HK-2 (cell line): ENCODE measurements at regions not wholly inside any gene's neighbourhood (a gene's known extent, or its start where the extent isn't known, plus 50 kb on each side); places are given as distances from the start of the nearest gene placed in this dataset.
A peak's percentile ranks its signal among the peaks of the same experiment; 100 is the strongest.
"Not testable (repeated sequence)": the region's sequence is repeated elsewhere in the genome, so short reads cannot be mapped to it uniquely, and the experiment has no call there.

Source experiments
- DNase-seq: peaks from one replicate; pipeline ENCODE4 v3.0.0-alpha.2; 2018; ENCODE audit not compliant: unreplicated experiment

- no peak for DNase-seq
These were observed 51.3 kb upstream of the SUB1 start for GRCh38 chr5:32534041-32534440.

GRCh38 chr5:32531885-32532520 lies 53.4 kb upstream of the SUB1 start:
- peak; percentile 20 for DNase-seq

- not testable (repeated sequence) for DNase-seq
These were observed 58.0 kb upstream of the SUB1 start for GRCh38 chr5:32527321-32527720.

DNA sequence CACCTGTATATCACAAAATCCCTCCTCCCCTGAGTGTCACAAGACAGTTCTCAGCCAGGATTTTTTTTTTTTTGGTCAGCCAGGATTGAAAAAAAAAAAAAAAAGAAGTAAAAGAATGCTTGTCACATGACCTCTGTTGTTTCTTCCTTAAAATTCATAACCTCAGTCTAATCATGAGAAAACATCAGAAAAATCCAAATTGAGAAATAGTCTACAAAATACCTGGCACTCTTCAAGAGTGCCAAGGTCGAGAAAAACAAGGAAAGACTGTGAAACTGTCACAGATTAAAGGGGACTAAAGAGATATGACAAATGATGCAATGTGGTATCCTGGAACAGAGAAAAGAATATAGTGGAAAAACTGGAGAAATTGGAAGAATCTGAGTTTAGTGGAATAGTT lies 58.5 kb upstream of the SUB1 start:
- no peak for DNase-seq

- DNase-seq, result no peak
These were observed 61.7 kb upstream of the SUB1 start for GRCh38 chr5:32523625-32524024.

GRCh38 chr5:32522429-32523143 lies 62.8 kb upstream of the SUB1 start:
- peak; percentile 4 for DNase-seq

GRCh38 chr5:32521481-32521880 lies 63.9 kb upstream of the SUB1 start:
- DNase-seq, result no peak

DNA sequence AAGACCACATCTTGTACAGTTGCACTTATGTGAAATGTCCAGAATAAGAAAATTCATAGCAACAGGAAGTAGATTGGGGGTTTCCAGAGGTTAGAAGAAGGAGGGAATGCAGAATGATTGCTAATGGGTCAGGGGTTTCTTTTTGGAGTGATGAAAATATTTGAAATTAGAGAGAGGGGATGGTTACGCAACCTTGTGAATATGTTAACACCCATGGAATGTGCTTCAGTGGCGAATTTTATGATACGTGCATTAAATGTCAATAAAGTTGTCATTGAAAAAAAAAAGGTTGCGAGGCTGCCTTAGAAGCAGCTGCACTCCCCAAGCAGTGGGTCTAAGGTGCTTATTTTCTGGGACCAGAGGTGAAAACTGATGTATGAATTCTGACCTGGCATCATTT lies 64.4 kb upstream of the SUB1 start:
- no peak for DNase-seq

DNA sequence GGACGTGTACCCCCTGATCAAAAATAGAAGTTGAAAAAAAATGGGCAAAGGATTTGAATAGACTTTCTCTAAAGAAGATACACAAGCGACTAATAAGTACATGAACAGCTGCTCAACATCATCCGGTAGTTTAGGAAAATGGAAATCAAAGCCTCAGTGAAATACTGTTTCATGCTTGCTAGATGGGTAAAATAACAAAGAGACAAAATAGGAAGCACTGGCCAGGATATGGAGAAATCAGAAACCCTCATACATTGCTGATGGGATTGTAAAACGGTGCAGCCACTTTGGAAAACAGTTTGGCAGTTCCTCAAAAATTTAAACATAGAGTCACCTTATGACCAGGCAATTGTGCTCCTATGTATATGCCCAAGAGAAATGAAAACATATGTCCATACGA lies 65.0 kb upstream of the SUB1 start:
- no peak for DNase-seq

DNA sequence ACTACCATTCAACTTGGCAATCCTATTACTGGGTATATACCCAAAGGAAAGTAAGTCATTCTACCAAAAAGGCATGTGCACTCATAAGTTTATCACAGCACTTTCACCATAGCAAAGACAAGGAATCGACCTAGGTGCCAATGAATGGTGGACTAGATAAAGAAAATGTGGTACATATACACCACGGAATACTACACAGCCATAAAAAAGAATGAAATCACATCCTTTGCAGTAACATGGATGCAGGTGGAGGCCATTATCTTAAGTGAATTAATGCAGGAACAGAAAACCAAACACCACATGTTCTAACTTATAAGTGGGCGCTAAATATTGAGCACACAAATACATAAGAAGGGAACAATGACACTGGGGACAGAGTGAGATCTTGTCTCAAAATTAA lies 65.8 kb upstream of the SUB1 start:
- no peak for DNase-seq

DNA sequence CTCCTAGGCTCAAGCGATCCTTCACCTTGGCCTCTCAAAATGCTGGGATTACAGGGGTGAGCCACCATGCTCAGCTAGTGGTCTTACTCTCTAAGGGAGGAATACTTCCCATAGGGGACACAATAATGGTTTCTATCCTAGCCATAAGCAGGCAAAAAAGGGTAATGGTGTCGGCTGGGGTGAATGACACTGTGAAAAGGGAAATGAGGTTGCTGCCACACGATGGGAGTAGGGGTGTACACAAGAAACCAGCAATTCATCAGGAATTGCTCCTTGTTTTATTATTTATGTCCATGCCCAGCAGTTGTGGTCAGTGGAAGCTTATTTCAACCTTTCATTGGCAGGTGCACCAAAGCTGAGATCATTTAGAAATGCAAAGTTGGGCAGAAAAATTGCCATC lies 70.3 kb upstream of the ZFR start:
- no peak for DNase-seq

GRCh38 chr5:32512926-32513325 lies 68.4 kb upstream of the ZFR start:
- DNase-seq, result no peak

GRCh38 chr5:32511776-32512374 lies 67.3 kb upstream of the ZFR start:
- no peak for DNase-seq

GRCh38 chr5:32510860-32511259 lies 66.3 kb upstream of the ZFR start:
- DNase-seq, result no peak

GRCh38 chr5:32508806-32509805 lies 64.6 kb upstream of the ZFR start:
- no peak for DNase-seq

DNA sequence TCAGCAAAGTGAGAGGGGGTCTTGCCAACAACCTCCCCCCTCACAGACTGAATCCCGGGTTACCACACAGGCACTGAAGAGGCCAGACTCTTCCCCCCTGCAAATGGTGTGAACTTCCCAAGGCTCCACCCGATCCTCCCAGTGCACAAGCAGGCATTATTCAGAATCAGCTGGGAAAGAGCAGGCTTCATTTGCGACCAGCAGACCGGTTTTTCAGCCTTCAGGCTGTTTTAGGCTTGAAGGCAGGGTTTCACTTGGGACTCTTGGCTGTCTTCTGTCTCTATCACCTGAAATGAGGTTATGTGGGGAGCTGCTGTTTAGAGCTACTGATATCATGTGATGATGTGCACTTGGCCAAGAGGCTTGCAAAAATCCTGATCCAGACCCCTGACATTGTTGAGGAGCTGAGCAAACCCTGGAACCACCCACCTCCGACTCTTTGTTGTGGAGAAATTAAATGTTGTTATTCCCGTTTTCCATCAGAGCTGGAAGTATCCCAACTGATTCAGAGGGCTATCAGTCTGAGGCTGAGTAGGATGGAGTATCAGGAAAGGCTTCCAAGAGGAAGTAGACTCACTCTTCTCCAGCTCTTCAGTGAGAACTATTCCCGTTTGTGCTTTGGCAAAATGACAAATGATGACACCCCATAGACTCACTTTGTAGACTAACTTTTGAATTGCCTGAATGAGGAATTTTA lies 63.3 kb upstream of the ZFR start:
- no peak for DNase-seq

- no peak for DNase-seq
These were observed 62.3 kb upstream of the ZFR start for GRCh38 chr5:32506799-32507198.

DNA sequence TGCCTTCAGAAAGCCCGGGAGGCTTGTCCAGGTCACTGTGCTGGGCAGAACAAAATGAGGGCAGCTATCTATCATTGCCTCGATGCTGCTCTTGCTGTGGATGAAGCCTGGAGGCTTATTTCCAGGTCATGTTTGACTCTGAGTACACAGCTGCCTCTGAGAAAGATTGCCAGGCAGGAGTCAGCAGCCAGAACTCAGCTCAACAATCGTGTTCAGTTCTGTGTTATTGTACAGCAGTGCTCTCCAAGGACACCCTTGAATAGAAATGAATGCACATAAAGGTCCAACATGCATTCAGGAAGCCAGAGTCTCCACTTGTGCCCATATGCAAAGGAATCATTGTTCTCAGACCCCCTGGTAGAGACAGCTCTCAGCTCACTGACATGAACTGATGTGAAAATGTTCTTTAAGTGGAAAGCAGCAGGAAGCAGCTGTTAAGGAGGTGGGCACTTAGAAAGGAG lies 61.7 kb upstream of the ZFR start:
- no peak for DNase-seq

DNA sequence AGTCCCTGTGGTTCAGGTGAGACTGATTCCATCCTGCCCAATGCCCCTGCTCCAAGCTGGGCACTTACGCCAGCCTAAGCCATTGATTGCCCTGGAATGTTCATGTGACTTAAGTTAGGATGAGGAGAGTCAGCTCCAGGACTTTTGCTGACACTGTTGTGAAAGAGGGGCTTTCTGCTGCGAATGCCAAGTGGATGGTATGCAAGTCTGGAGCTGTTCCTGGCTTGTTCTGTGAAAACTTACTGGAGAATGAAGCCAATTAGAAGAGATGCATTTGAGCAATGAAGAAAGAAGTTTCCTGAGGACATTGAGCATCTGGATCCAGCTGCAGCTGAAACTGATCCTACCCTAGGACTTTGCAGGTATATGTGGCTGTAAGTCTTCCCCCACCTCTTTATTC lies 61.2 kb upstream of the ZFR start:
- no peak for DNase-seq

GRCh38 chr5:32504989-32505596 lies 60.6 kb upstream of the ZFR start:
- DNase-seq, result no peak
